Right lung (tissue), 2 donors: ENCODE measurements at regions not wholly inside any gene's neighbourhood (a gene's known extent, or its start where the extent isn't known, plus 50 kb on each side); places are given as distances from the start of the nearest gene placed in this dataset.

ENCODE experiments used
- DNase-seq, 2 donors: peaks; one replicate each; pipeline ENCODE4 v3.0.0-alpha.2; 2013

DNA sequence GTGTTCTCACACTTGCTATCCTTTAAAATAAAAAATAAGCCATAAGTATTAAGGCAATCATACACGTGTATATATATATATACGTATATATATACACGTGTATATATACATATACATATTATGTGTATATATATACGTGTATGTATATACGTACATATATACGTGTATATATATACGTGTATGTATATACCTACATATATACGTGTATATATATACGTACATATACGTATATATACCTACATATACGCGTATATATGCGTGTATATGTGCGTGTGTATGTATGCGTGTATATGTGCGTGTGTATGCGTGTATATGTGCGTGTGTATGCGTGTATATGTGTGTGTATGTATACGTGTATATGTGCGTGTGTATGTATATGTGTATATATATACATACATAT is 477.3 kb upstream of the ARRDC4 start:
- DNase-seq, result no peak

DNA sequence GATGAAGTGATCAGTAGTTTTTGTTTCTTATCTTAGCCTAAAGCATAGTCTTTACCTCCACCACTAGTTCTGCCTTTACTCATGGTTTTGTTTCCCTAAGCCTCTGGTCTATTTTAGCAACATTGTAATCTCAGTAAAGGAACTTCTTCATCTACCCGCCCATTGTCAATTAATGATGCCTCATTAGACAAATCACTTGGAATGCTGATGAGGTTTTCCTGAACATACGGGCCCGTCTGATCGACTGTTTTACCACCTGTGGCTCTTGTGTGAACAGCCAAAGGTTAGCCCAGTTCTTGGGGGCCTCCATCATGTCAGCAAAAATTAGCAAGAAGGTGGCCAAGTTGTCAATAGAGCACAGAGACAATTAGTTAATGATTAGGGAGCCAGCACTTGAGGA is 470.1 kb upstream of the ARRDC4 start:
- DNase-seq, result no peak

DNA sequence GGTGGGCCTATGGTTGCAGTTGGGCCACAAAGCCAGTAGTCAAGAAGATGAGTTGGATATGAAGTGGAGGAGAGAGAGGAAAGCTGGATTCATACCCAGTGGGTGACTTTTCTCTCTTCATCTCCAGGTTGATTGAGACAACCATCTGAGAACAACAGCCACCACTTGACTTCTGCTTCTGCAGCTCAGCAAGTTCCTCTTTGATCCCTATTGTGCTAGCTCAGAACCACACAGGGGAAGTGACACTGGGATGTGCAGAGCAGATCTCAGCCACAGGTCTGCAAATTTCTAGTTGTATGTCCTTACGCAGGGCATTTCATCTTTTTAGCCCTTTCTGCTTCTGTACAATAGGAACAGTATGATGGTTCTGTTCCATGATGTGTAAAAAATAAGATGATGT is 459.2 kb upstream of the ARRDC4 start:
- DNase-seq, result no peak

DNA sequence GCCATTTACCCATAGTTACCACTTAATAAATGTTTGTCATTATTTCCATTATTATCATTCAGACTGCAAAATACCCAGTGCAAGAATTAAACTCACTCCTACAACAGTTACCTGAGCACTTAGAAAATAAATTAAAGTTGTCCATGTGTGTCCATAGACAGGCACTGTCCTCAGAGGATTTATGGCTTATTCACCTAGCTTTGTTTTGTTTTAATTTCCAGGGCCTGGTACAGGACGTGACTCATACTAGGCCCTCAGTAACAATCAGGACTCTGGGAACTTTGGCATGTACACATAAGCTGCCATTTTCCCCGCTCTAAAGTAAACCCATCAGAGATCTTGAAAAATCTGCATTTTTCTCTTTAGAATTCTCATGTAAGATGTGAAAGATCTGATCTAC is 458.5 kb upstream of the ARRDC4 start:
- no peak for DNase-seq

DNA sequence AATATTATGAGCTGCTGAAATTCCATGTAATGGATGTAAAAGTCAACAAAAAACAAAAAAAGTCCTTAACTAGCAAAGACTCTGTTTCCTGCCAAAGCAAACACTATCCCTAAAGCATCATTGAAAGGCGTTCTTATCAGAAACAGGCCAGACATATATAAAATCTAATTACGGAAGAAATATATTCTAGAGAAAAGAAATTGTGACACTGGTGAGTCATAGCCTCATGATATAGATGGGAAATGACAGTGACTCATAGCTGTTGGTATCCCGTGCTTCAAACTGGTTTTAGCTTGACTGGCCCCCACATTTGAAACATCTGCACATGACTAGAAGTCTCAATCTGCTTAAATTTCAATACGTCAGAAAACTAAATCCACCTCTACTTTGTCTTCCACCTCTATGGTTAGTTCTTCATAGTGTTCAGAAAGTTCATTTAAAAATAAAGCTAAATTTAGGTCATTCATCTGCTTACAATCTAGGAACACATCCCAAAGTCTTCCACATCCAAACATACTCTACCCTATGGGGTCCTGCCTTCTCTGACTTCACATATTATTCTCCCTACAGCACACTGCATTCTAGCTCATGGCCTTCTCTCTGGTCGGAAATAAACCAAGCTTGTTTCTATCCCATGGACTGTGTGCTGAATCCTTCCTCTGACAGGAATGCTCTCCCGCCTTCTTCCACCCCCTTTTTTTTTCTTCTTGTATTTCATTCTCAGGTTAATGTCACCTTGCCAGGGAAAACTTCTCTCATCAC is 456.3 kb upstream of the ARRDC4 start:
- no peak for DNase-seq

DNA sequence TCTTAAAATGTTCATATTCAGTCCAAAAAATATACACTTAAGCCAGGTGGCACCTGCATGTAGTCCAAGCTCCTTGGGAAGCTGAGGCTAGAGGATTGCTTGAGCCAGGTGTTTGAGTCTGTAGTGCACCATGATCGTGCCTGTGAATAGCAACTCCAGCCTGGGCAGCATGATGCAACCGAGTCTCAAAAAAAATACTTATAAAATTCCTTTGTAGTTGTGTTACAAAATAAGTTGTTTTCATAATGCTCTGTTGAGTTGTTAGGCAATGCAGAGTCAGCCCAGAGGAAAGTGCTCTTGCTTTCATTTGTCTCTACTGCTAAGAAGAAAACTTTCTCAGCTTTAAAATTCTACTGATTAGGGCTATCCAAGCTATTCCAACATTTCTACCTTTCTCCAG is 442.8 kb upstream of the ARRDC4 start:
- DNase-seq, result no peak

DNA sequence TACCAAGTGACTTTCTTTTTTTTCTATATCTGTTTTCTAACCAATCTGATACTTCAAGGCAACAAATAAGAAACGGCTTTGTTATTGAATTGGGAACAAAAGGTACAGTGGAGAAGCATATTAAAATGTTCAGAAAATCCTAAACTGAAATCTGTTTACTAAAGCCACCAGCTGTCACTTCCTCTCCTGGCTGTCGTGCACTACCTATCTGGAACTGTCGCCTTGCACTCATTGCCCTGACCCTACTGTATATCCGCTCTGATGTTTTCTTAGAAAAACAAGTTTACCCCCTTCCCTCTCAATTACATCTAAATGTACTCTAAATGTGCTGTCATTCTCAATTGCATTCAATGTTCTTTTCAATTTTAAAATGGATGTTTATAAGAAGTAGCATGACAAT is 439.8 kb upstream of the ARRDC4 start:
- DNase-seq, result no peak

DNA sequence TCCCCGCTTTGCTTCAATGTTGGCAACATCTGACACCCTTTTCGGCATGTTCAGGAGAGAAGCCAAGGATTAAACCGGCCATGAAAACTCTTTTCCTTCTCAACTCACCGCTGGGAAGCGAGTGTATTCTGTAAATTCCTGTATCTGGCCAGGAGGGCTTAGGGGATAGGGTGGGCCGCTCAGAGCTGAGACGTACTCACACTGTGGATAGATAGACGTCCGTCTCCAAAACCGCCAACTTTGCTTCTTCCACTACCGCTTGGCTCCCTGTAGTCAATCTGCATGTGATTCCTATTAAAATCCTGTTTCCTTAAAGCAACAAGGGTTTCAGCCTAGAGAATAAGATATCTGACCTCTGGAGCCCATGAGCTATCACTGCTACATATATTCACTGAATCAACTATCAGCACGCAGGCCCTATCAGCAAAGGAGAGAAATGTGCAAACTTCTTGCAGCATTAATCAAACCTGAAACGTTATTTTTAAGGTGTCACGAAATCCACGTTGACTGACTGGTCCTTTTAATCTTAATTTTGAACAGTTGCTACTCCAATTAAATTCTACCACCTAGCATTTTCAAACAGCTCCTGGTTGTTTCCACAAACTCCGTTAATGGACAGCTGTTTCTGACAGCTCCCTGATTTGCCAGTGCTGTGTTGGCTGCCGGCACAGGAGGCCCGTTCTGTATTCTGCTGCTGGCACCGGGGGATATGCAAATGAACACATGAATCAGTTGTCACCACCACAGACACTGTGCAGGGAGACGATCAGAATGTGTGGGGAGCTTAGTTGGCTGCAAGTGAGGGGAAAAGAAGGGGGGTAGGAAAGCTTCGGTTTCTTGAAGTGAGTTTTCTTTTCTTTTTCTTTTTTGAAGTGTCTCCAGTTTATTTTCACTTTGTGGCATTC is 438.9 kb upstream of the ARRDC4 start:
- no peak for DNase-seq

DNA sequence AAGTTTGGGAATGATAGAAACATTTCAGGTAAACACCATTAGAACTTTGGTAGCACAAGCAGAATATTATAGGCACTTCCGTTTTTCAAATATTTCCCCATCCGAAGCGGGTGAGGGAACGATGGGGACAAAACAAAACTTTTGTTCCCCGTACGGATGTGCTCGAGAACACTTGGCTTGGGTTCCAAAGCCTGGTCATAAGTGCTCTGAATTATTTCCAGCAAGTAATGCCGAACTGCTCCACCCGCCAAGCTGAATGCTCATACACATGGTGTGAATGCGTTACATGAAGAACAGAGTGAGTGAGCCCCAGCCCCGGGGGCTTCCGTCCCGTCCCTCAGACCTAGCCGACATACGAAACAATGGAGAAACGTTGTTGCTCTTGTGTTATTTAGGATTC is 438.2 kb upstream of the ARRDC4 start:
- DNase-seq, result no peak

DNA sequence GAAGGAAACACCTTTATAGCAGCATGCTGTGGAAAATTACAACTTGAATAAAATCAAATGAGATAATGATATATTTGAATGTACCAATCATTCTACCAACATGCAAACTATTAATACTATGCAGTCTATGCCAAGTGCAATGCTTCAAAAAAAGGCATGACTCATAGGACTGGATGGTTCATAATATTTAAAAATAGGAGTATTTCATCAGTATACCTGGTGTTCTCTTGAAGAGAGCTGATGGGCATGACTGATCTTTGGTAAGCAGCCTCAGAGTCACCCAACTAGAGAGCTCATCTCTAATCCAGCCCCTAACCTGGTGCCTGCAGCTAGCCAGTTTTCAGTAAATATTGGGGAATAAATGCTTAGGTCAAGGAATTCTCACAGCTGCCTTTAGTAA is 434.7 kb upstream of the ARRDC4 start:
- no peak for DNase-seq

DNA sequence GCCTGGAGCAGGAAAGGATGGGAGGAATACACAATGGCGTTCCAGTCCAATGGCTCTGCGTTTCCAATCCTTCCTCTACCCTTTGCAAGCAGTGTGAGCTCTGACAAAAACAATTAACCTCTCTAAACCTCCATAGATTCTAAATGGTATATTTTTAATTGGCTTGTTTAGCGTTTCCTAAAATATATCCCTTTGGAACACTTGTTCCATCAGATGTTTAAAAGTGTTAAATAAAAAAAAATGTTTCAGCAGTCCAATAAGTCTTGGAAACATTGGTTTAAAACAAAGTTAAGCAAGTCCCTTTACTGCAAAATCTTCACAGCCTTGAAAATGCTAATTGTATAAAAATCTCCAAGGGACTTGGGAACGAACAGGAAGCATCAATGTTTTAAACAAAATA is 432.3 kb upstream of the ARRDC4 start:
- no peak for DNase-seq

DNA sequence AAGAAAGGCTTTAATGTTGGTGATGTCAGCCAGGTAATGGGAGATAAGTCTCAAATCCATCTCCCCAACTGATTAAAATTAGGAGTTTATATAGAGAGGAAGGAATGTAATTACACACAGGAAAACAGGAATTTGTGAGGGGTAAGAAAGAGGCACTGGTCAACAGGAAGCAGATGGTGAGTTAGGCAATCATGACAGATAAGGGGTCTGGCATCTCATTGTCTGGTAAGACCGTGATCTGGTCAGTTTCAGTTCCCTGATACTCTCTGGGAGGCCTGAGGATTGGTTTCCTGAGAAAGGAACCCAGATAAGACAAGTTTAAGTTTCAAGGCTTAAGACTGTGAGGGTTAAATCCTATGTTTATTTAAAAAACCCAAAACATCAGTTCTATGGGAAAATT is 414.7 kb upstream of the ARRDC4 start:
- no peak for DNase-seq

DNA sequence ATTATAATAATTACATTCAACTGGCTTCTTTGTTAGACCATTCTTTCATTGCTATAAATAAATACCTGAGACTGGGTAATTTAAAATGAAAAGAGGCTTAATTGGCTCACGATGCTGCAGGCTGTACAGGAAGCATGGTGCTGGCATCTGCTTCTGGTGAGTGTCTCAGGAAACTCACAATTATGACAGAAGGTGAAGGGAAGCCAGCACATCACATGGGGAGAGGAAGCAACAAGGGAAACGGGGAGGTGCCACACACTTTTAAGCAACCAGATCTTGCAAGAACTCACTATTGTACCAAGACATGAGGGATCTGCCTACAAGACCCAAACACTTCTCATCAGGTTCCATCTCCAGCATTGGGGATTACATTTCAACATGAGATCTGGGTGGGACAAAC is 413.1 kb upstream of the ARRDC4 start:
- DNase-seq, result no peak

DNA sequence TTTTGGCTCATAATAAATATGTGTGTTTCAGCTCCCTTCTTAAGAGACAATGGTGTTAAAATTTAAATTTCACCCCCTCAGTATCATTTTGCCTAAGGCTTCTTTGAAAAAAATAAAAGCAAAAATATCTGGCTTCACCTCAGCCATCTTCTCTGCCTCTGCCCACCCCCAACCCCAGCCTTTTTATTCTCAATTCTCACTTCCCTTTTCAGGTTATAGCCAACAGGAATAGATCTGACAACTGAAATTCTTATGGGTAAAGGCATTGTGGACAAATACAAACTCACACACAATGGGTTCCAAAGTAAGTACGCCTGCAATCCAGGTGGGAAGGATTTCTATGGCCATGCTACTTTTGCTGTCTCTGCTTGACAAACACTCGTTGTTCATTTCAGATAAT is 399.0 kb upstream of the ARRDC4 start:
- DNase-seq, result no peak

DNA sequence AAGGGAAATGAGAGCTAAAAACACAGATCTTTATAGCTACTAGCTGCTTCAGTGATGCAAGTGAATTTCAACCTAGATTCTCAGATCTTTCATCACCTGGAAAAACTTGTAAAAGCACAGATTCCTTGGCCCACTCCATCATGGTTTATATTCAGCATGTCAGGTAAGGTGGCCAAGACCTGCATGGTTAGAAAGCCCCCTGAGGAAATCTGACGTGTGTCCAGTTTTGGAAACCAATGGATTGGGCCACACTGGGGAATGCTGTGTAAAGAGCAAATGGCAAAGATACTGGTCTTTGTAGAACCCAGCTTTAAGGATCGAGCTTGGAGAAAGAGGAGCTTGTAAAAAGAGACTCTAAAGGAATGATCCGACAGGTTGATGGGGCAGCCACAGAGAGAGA is 397.0 kb upstream of the ARRDC4 start:
- no peak for DNase-seq

DNA sequence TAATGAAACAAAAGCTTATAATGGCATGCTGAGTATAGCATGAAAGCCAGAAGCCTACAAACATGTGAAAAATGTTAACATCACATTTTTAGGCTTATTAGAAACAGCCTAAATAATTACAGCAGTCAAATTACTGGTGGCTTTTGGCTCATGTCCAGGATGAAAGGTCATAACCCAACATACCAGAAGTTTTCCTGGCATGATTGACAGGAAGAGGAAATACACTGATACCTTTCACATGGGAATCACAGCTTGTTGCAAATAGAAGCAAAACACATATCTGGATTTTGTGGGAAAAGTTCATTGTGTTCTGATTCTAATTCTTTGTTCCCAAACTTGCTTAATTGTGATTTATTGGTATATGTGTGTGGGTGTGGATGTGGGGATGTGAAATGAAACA is 393.5 kb upstream of the ARRDC4 start:
- no peak for DNase-seq

DNA sequence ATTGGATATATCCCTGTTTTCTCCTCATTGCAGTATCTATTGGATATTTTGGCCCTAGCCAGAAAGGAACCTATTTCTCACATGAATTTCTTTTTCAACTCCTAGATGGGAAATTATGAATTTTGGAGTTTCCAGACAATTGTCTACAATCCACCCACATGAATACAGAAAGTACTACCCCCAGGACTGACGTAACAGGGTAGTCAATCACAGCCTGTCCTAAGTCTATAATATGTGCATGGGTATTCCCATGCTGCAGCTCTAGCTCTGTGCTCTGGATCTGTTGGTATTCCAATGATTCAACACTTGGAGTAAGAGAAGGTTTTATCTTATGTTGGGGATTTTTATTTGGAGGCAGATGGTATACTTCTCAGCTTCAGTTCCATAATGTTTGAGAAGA is 393.1 kb upstream of the ARRDC4 start:
- DNase-seq, result no peak

DNA sequence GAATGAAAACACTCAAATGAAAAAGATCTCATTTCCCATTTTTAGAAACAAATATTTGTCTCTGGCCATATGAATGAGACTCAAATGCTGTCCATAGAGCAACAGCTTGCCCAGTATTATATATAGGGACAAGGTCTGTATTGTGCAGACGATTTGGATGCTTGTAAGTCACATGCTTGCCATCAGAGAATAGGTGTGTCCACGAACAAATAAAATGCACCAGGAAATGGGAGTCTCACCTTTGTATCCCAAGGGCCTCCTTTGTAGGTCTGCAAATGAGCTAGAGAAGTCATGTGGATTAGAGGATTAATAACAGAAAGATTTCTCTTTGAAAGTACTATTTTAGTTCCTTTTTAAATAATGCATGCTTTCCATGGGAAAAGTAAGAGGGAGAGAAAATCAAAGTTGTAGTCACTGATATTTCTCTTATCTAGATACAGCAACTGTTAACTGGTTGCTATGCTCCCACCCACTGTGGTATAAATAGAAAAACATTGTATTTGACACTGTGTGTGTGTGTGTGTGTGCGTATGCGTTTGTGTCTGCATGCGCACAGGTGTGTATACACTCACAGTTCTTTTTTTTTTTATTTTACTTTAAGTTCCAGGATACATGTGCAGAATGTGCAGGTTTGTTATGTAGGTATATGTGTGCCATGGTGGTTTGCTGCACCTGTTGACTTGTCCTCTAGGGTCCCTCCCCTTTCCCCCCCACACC is 383.4 kb upstream of the ARRDC4 start:
- DNase-seq, result no peak

DNA sequence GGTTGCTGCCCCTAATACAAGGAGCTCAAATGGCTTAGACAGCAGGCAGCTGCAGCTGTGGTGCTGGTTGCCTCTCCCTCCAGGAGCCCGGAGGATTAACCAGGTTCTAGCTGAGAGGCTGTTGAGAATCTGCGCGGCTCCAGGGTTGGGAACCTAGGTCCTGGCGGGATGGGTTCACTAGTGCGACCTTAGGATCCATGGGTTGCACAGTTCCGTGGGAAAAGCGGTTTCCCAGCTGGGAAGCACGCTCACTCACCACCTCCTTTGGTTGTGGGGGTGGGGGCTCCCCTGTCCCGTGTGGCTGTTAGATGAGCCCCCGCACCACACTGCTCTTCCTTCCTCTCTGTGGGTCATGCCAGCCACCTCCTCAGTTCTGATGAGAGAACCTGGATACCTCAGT is 375.1 kb upstream of the ARRDC4 start:
- no peak for DNase-seq

DNA sequence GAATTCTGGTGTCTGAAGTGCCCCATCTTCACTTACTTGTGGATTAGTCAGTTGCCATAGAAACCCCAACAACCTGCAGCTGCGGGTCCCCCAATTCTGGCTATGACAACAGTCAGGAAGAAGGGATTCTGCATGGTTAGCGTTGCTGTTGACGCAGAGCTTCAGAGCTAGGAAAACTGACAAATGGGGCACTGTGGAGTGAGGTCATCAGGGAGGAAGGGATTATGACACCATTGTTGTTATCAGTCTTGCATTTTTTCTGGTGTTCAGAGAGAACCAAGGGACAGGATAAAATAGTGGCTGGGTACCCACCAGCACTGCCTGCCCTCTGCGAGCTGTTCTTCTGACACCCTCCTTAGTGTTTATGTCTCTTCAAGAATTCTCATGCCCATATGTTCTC is 367.7 kb upstream of the ARRDC4 start:
- no peak for DNase-seq

DNA sequence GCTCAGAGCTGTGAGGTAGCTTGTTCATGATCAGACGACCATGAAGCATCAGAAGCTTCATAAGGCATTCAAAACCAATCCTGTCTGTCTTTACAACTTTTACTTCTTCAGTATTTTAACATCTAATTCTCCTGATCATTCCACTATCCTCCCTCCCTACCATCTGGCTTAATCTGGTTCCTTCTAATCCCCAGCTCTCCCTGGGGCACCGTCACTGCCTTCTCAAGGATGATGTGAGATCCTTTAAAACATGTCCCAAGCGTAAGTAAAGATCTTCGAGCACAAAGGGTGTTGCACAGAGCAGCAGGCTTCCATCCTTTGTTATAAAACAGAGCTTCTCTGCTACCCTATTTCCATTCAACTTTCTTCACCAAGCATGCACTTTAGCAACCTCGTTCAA is 362.7 kb upstream of the ARRDC4 start:
- DNase-seq, result no peak

DNA sequence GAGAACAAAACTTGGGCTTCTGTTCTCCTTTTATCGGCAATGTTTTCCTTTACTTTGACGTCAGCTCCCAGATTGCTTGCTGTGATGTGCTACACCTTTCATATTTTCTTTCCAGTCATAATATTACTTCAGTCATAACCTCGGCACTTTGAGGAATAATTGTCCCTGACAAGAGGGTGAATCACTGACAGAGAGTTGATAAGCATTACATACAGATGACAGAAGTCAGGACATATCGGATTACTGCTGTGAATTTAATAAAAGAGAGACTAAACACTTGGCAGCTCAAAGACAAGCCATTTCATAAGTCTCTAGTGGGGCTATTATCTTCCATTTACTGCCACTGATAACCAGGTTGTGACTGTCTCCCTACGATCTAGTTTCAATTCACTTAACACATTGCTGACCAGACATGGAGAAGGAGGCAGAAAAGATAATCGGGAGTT is 362.1 kb upstream of the ARRDC4 start:
- DNase-seq, result no peak

DNA sequence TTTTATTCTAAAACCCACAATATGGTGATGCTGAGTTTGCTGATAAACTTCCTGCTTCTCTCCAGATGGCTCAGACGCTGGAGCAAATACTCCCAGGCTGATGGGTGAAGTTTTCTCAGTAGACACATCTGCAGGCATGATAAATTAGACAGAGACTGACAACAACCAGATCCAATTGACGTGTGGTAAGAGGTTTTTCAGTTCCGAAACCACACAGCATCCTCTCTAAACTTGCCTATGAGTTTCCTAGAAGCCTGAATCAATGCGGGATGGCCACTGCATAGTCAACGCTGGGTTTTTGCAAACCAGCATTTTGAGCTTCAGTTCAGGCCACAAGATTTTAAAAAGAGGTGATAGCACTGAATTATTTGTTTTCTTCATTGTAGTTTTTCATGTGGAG is 360.3 kb upstream of the ARRDC4 start:
- no peak for DNase-seq
